ENCODE measurements at regions not wholly inside any gene's neighbourhood (a gene's known extent, or its start where the extent isn't known, plus 50 kb on each side); places are given as distances from the start of the nearest gene placed in this dataset.

DNA sequence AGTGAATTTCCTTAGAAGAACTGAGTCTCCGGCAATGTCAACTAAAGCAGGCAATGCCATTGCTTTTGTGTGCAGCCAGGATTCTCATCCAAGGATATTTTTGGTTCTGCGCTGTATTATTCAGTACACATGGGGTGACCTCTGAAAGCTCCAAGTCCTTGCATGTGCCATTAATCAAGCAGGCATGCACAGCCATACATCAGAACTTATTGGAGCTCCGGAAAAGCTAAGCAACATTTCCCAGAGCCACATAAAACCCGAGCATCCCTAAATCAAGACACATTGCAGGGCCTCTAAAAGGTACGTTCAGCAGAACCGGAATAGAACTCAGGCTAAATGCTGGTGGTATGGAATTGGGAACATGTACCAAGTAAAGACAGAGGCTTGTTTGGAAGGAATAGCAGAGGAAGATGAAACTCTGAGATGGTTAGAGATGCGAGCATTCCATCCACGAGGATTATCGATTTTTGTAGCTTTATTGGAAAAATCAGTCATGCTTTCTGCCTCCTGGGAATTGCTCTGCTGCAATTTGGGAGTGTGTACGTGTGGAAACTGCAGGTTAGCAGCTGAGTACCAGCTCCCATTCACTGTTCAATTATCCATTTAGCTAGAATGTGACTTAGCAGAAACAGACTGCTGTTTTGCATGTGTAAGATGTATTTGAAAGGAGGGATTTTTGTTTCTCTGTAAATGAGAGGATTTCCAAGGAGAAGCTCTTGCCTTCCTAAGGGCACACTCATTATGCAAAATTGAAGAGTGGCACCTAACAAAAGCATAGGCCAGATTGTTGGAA, 143.7 kb upstream of the WWC1 start:
- FAIRE-seq: no peak

- no peak for FAIRE-seq
Measured at GRCh38 chr5:168151041-168151440, 140.4 kb upstream of the WWC1 start.

DNA sequence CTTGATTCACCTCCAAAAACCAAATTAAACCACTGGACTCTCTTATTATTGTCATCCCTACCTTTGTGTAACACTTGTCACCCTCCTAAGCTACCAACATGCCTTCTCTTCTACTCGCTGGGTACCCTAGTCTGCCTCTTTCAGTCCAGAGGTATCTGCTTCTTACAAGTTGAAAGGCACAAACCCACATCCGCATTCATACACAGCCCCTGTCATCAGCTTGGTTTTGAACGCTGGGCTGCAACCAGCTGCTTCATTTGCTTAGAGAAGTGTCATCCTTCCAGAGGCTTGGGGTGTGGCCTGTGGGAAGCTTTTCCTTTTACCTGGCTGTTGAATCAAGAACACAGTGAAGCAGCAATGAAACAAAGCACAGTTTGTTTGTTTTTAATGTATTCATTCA, 138.8 kb upstream of the WWC1 start:
- no peak for FAIRE-seq

DNA sequence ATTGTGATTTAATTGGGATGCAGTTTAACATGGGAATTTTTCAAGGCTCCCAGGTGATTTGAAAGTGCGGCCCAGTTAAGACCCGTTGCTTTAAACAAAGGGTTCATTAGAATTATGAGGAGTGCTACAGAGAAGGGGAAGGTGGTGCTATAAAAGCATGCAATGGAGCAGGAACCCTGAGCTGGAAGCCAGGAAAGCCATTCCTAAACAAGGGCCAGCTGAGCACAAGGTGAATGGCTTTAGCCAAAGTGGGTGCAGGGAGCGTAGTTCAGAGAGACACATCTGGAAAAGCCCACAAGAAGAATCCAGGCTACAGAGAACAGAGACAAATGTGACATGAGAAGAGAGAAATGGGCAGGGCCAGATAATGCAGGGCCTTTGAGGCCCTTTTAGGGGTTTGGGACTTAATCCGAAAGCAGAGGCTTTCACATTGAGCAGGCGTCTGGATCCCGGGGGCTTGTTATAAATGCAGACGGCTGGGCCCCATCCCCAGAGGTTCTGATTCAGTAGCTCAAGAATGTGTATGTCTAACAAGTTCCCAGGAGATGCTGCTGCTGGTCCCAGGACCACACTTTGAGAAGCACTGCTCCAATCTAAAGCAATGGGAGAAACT, 138.1 kb upstream of the WWC1 start:
- no peak for FAIRE-seq

- FAIRE-seq: no peak
Measured at GRCh38 chr5:168153876-168154270, 137.6 kb upstream of the WWC1 start.

- FAIRE-seq: no peak
Measured at GRCh38 chr5:168155585-168155984, 135.9 kb upstream of the WWC1 start.

DNA sequence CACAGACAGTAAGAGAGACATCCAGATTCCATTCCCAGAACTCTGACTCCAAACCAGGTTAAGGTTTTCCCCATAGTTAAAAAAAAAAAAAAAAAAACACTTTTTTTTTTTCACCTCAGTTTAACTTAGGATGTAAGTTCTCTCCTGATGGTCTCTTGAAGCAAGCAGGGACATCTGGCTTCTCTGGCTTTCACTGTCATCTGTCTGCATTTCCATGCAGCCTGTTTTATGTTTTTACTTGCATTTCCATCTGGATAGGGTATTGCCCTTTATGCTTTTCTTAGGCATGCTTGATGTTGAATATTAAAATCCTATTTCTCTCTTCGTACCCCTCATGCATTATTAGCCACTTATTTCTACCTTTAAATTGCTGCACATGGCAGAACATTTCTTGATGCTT, 135.3 kb upstream of the WWC1 start:
- no peak for FAIRE-seq

GRCh38 chr5:168157141-168157540, 134.3 kb upstream of the WWC1 start:
- FAIRE-seq: no peak

DNA sequence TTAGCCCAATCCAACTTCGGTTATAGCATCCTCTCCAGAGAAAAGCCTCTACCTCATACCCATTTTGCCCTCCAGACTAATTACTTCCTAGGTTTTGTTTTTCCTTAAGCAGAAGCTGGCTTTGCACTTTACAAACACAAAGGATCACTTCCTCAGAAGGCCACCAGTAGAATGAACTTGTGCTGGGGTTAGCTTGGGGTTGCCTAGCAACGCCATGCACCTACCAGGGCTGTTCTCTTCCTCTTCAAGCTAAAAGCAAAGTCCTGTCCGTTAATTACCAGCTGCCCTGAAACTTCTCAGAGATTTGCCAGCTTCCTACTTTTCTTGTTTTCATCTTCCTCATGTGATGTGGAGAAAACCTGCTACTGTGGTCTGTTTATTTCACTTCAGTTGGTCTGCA, 132.0 kb upstream of the WWC1 start:
- FAIRE-seq: no peak

- FAIRE-seq: no peak
Measured at GRCh38 chr5:168162464-168162863, 129.0 kb upstream of the WWC1 start.

GRCh38 chr5:168163966-168164365, 127.5 kb upstream of the WWC1 start:
- FAIRE-seq: no peak

DNA sequence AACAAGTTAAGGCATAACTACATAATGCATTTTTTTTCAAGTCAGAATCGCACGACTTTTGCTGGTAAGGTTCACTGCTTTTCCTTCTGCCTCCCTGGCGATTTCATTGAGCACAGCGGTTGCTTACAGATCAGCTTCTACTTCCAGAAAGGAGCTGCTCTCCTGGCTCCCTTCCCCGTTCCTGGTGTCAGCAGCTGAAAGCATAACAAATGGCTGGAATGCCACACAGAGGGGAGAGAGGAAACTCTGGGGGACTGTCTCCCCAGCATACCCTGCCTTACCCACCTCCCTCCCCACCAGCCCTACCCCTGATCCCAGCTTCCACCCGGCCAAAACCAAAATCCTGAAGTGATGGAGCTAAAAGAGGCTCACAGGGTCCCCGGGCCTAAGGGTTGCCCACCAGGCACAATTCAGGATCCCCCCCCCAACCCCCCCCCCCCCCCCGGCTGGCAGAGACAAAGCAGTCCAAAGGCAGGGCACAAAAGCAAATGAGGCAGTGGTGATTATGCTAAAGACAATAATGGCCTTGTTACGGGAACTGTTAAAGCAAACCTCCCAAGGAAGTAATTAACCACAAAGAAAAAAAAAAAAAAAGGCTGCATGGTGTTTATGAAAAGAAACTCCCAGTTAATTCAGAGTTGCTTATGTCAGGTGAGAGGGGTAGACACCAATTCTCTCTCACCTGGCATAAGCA, 126.1 kb upstream of the WWC1 start:
- no peak for FAIRE-seq

DNA sequence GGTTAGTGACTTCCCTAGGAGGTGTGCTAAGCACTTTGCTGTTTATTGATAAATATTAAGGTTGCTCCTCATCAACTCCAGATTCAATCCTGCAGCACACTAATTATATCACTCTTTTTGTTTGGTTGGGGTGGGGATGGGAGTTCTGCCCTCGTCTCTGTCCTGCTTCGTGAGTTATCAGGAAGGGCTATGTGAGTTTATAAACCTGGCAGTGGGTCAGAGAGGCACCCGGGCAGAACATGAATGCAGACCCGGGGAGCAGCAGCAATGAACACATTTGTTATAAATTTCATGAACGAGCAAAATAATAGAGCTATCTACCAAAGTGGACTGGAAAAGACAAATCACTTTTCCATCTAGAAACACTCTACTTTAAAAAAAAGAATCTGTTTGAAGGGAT, 125.5 kb upstream of the WWC1 start:
- FAIRE-seq: no peak

GRCh38 chr5:168167338-168167737, 124.1 kb upstream of the WWC1 start:
- no peak for FAIRE-seq

DNA sequence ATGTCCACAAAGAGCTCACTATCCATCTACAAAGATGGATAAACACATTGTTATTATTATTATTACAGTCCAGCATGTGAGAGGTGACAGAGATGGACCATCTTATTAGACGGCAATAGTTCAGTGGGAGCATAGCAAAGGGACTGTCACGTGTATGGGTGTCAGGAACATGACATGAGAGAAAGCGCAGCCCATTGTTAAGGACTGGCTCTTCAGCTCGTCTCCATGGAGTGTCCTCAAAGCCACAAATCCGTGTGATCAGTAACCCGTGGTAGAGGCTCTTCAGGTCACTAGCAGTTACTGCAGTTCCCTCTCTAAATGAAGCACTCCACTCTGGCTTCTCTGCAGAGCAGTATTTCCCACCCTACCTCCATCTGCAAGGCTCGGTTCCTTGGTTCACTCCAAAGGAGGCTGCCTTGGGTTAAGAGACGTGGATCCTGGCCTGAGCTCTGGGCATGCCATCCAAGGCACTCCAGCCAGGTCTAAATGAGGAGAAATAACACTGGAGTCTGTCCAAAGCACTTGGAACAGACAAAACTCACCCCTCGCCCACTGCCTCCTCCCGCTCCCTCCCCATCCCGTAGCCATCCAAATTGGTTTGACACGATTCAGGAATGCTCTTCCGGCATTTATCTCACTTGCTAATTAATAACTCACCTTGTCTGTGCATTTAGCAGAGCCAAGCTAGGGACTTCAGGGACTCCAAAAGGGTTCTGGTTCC, 122.3 kb upstream of the WWC1 start:
- no peak for FAIRE-seq

- no peak for FAIRE-seq
Measured at GRCh38 chr5:168169791-168170190, 121.7 kb upstream of the WWC1 start.

- no peak for FAIRE-seq
Measured at GRCh38 chr5:168171901-168172759, 119.3 kb upstream of the WWC1 start.

DNA sequence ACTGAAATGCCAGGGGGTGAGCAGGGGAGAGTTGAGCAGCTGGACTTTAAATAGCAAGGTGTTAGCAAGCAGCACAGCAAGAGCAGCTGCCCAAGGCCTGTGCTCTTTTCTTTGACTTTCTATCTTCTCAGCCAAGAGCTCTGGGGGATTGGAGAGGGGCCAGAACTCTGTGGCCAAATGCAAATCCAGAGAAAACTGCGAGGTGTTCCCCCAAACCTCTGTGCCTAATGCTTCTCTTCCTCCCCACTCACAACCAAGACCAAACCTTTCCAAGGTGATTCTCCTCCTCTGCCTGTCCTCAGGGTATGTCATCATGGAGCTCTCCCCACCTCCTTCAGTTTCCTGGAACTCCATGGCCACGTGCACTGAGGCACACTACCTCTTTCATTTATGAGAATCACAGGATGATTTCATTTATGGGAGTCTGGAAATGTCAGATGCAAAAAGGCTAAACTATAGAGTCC, 118.7 kb upstream of the WWC1 start:
- FAIRE-seq: no peak

GRCh38 chr5:168174376-168174775, 117.1 kb upstream of the WWC1 start:
- no peak for FAIRE-seq

DNA sequence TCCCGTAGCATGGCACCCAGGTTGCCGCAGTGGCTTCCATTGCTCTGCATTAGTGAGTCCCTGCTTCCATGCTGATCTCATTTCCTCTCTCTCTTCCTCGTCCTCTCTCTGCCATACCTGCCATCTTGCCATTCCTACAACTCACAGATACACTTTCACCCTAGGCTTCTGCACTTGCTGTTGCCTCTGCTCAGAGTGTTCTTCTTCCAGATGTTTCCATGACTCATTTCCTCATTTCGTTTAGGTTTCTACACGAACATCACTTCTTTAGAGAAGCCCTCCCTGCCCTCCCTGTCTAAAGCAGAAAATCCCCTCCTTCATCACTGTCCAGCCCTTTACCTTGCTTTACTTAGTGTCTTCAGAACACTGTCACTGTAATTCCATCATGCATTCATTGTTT, 115.2 kb upstream of the WWC1 start:
- FAIRE-seq: no peak

GRCh38 chr5:168176941-168177340, 114.5 kb upstream of the WWC1 start:
- no peak for FAIRE-seq

GRCh38 chr5:168177831-168178450, 113.5 kb upstream of the WWC1 start:
- FAIRE-seq: no peak
